SU-DHL-6 (cell line): ENCODE measurements at regions not wholly inside any gene's neighbourhood (a gene's known extent, or its start where the extent isn't known, plus 50 kb on each side); places are given as distances from the start of the nearest gene placed in this dataset.

Experiments
- H2AFZ ChIP-seq: fragments of 200-600 bp; sonication (generic); 2 replicates; pipeline ENCODE4 v1.6.1; 2014; ENCODE audit warnings: low read depth, mild to moderate bottlenecking, moderate library complexity, mixed read lengths, antibody characterized with exemption, low read length; ENCODE audit not compliant: severe bottlenecking
- H3F3A ChIP-seq: fragments of 200-600 bp; shearing (Covaris generic); 2 replicates; pipeline ENCODE4 v1.6.0; 2016; ENCODE audit warnings: antibody characterized with exemption, mild to moderate bottlenecking; ENCODE audit not compliant: insufficient read depth
- H3K27ac ChIP-seq: fragments of 200-600 bp; sonication (generic); 2 replicates; pipeline ENCODE4 v1.5.1; 2016; ENCODE audit warnings: low read depth, mild to moderate bottlenecking, low read length, moderate library complexity, mixed read lengths
- H3K27me3 ChIP-seq: fragments of 200-600 bp; sonication (generic), shearing (Covaris generic); 2 replicates; pipeline ENCODE4 v1.6.0; 2014; ENCODE audit warnings: mild to moderate bottlenecking, low read length
- H3K36me3 ChIP-seq: fragments of 200-600 bp; sonication (generic); 2 replicates; pipeline ENCODE4 v1.6.1; 2014; ENCODE audit warnings: mild to moderate bottlenecking, low read length, mixed read lengths
- H3K4me2 ChIP-seq: fragments of 300-600, 200-600 bp; shearing (Covaris generic), sonication (generic); 2 replicates; pipeline ENCODE4 v1.6.0; 2014; ENCODE audit warnings: low read length, low read depth, mild to moderate bottlenecking; ENCODE audit not compliant: poor library complexity, severe bottlenecking
- H3K4me3 ChIP-seq: fragments of 200-600 bp; sonication (generic); 2 replicates; pipeline ENCODE4 v1.5.1; 2014; ENCODE audit warnings: antibody characterized with exemption, low read length, mild to moderate bottlenecking, mixed read lengths; ENCODE audit not compliant: insufficient read depth, poor library complexity, severe bottlenecking
- H3K79me2 ChIP-seq: fragments of 200-600 bp; sonication (generic); 2 replicates; pipeline ENCODE4 v1.6.1; 2014; ENCODE audit warnings: mild to moderate bottlenecking, low read length, moderate library complexity; ENCODE audit not compliant: insufficient read depth
- H3K9ac ChIP-seq: fragments of 200-600 bp; sonication (generic); 2 replicates; pipeline ENCODE4 v1.7.0; 2014; ENCODE audit warnings: mild to moderate bottlenecking, low read length
- H3K9me2 ChIP-seq: fragments of 200-600 bp; sonication (generic); replicated peaks from 2 replicates; pipeline ENCODE4 v1.6.1; 2014; ENCODE audit warnings: low read length; ENCODE audit not compliant: insufficient read depth
- H3K9me3 ChIP-seq: fragments of 200-600 bp; sonication (generic); 2 replicates; pipeline ENCODE4 v1.6.1; 2014; ENCODE audit warnings: low read length, mixed read lengths; ENCODE audit not compliant: insufficient read depth
- H4K20me1 ChIP-seq: fragments of 200-600 bp; sonication (generic); 2 replicates; pipeline ENCODE4 v1.6.1; 2014; ENCODE audit warnings: low read depth, mild to moderate bottlenecking, antibody characterized with exemption, low read length, moderate library complexity, mixed read lengths
- CTCF ChIP-seq: fragments of 200-600 bp; sonication (generic); IDR thresholded peaks from one replicate; pipeline ENCODE4 v1.5.1; 2017; ENCODE audit warnings: antibody characterized with exemption, mild to moderate bottlenecking, low read length, moderate library complexity; ENCODE audit not compliant: insufficient read depth, poor library complexity, severe bottlenecking
- EZH2phosphoT487 ChIP-seq: fragments of 200-600 bp; sonication (generic), shearing (Covaris generic); conservative IDR thresholded peaks from 2 replicates; pipeline ENCODE4 v1.6.1; 2018; ENCODE audit warnings: mild to moderate bottlenecking, antibody characterized with exemption, low read length, moderate library complexity, mixed read lengths

- no peak overlapping the region for H3K9ac ChIP-seq
- H3K4me2 ChIP-seq: no peak overlapping the region
- no peaks in the 10 kb centered on the region for H3K79me2 ChIP-seq
- H3K27me3 ChIP-seq: no peaks in the 10 kb centered on the region
- H3K9me2 ChIP-seq: no peaks in the 10 kb centered on the region
- no peaks in the 10 kb centered on the region for H4K20me1 ChIP-seq
- H3K27ac ChIP-seq: no peak overlapping the region
- TF ChIP-seq EZH2phosphoT487 (no peak), CTCF (no peak)
- no peak overlapping the region for H2AFZ ChIP-seq
- H3K9me3 ChIP-seq: no peaks in the 10 kb centered on the region
- H3F3A ChIP-seq: no peaks in the 10 kb centered on the region
- H3K4me3 ChIP-seq: no peak overlapping the region
- no peaks in the 10 kb centered on the region for H3K36me3 ChIP-seq
Measured at GRCh38 chr6:155549928-155550327, 94.3 kb upstream of the NOX3 start.

- no peak overlapping the region for H2AFZ ChIP-seq
- H3K9ac ChIP-seq: no peak overlapping the region
- H3F3A ChIP-seq: no peaks in the 10 kb centered on the region
- H3K4me2 ChIP-seq: no peak overlapping the region
- H3K79me2 ChIP-seq: no peaks in the 10 kb centered on the region
- no peaks in the 10 kb centered on the region for H4K20me1 ChIP-seq
- H3K36me3 ChIP-seq: no peaks in the 10 kb centered on the region
- H3K9me2 ChIP-seq: no peaks in the 10 kb centered on the region
- TF ChIP-seq CTCF (no peak), EZH2phosphoT487 (no peak)
- H3K27me3 ChIP-seq: no peaks in the 10 kb centered on the region
- no peak overlapping the region for H3K27ac ChIP-seq
- no peak overlapping the region for H3K4me3 ChIP-seq
- H3K9me3 ChIP-seq: no peaks in the 10 kb centered on the region
Measured at GRCh38 chr6:155549028-155549798, 93.6 kb upstream of the NOX3 start.

- Histone ChIP-seq H3K79me2 (no peaks in the 10 kb centered on the region), H3K27ac (no peak overlapping the region), H3K4me2 (no peak overlapping the region), H3K27me3 (no peaks in the 10 kb centered on the region), H3K4me3 (no peak overlapping the region), H3F3A (no peaks in the 10 kb centered on the region), H3K9me3 (no peaks in the 10 kb centered on the region), H3K9me2 (no peaks in the 10 kb centered on the region), H2AFZ (no peak overlapping the region), H3K9ac (no peak overlapping the region), H3K36me3 (no peaks in the 10 kb centered on the region), H4K20me1 (no peaks in the 10 kb centered on the region)
- TF ChIP-seq CTCF (no peak), EZH2phosphoT487 (no peak)
Measured at GRCh38 chr6:155548576-155548975, 92.9 kb upstream of the NOX3 start.
